H1 (cell line): ENCODE measurements at regions not wholly inside any gene's neighbourhood (a gene's known extent, or its start where the extent isn't known, plus 50 kb on each side); places are given as distances from the start of the nearest gene placed in this dataset.
A peak's percentile ranks its signal among the peaks of the same experiment; 100 is the strongest.

Experiments
- CTCF ChIA-PET: fragments of 300-600 bp; sonication (Branson Sonifier 250); formaldehyde crosslinking; loops from one replicate; lab custom pipeline; 2021; ENCODE audit not compliant: partially characterized antibody; lab: Charles Lee
- POLR2A ChIA-PET: fragments of 300-600 bp; sonication (Branson Sonifier 250); formaldehyde crosslinking; loops from one replicate; lab custom pipeline; 2021; ENCODE audit warnings: inconsistent platforms; ENCODE audit not compliant: partially characterized antibody; lab: Charles Lee
- DNase-seq, 2 experiments: peaks; one replicate each; pipeline versions ENCODE4 v3.0.0 to v3.0.0-alpha.2; 2010 to 2022; ENCODE audit warnings: low spot score in 2 of 2, low read depth in 1 of 2, mixed read lengths in 1 of 2
- FAIRE-seq: peaks from 2 replicates; lab custom pipeline; 2011; peaks lifted over from hg19 to GRCh38; lab: Jason Lieb, UNC
- H2AFZ ChIP-seq: 2 replicates; pipeline ENCODE4 v1.8.1; 2012; ENCODE audit warnings: low read length, inconsistent platforms
- H2AK5ac ChIP-seq: 2 replicates; pipeline ENCODE4 v1.6.1; 2013; ENCODE audit warnings: low read depth, low read length
- H2BK120ac ChIP-seq: replicated peaks from 2 replicates; pipeline ENCODE3; 2013; ENCODE audit warnings: low read depth, low read length, inconsistent platforms
- H2BK12ac ChIP-seq: 2 replicates; pipeline ENCODE4 v1.6.1; 2013; ENCODE audit warnings: low read depth, low read length
- H2BK15ac ChIP-seq: 2 replicates; pipeline ENCODE4 v1.6.1; 2013; ENCODE audit warnings: low read length
- H2BK20ac ChIP-seq: 2 replicates; pipeline ENCODE4 v1.6.1; 2013; ENCODE audit warnings: low read length
- H2BK5ac ChIP-seq: 2 replicates; pipeline ENCODE4 v1.6.1; 2013; ENCODE audit warnings: low read depth, low read length
- H3K14ac ChIP-seq: 2 replicates; pipeline ENCODE4 v1.6.1; 2013; ENCODE audit warnings: inconsistent platforms; ENCODE audit not compliant: insufficient read length
- H3K18ac ChIP-seq: 2 replicates; pipeline ENCODE4 v1.6.1; 2013; ENCODE audit warnings: low read length; ENCODE audit errors: extremely low read depth
- H3K23ac ChIP-seq: 2 replicates; pipeline ENCODE4 v1.6.1; 2013; ENCODE audit warnings: inconsistent platforms; ENCODE audit not compliant: insufficient read length
- H3K23me2 ChIP-seq: 2 replicates; pipeline ENCODE4 v1.6.1; 2013; ENCODE audit warnings: low read depth, low read length
- H3K27ac ChIP-seq: 2 replicates; pipeline ENCODE4 v1.6.1; 2011; ENCODE audit warnings: low read depth, low read length, inconsistent platforms
- H3K27me3 ChIP-seq, 4 experiments: replicated peaks in 1 of 4; 1 replicate in 1 of 4; 2 replicates in 3 of 4; pipeline versions ENCODE4 v1.6.1 to v1.8.1; 2011 to 2013; ENCODE audit warnings: low read length in 3 of 4, mild to moderate bottlenecking in 3 of 4, inconsistent platforms in 2 of 4, mixed read lengths in 2 of 4, moderate library complexity in 1 of 4; ENCODE audit not compliant: control insufficient read depth in 3 of 4, insufficient read depth in 3 of 4; ENCODE audit errors: extremely low read depth in 1 of 4
- H3K36me3 ChIP-seq, 4 experiments: 2 replicates each; pipeline versions ENCODE4 v1.6.1 to v1.8.1; 2011 to 2013; ENCODE audit warnings: mild to moderate bottlenecking in 4 of 4, low read length in 3 of 4, moderate library complexity in 2 of 4, control low read depth in 1 of 4, inconsistent platforms in 1 of 4; ENCODE audit not compliant: insufficient read depth in 4 of 4, control insufficient read depth in 2 of 4
- H3K4ac ChIP-seq: replicated peaks from 2 replicates; pipeline ENCODE3; 2013; ENCODE audit warnings: low read length, low read depth, mixed read lengths, inconsistent platforms; ENCODE audit not compliant: insufficient read length
- H3K4me1 ChIP-seq, 4 experiments: replicated peaks in 1 of 4; 1 replicate in 1 of 4; 2 replicates in 3 of 4; pipeline versions ENCODE4 v1.6.1 to v1.8.1; 2011 to 2013; ENCODE audit warnings: low read length in 3 of 4, inconsistent platforms in 2 of 4, mixed read lengths in 1 of 4; ENCODE audit not compliant: insufficient read depth in 4 of 4, control insufficient read depth in 3 of 4
- H3K4me2 ChIP-seq, 2 experiments: 2 replicates each; pipeline versions ENCODE4 v1.6.1 to v1.8.1; 2011 to 2013; ENCODE audit warnings: low read depth in 2 of 2, low read length in 2 of 2, control low read depth in 1 of 2, inconsistent platforms in 1 of 2, mild to moderate bottlenecking in 1 of 2; ENCODE audit not compliant: insufficient read depth in 1 of 2
- H3K4me3 ChIP-seq, 4 experiments: fragments of 200-600, 300-600 bp in 1 of 4; sonication (generic), shearing (Covaris generic), sonication (Bioruptor Twin) in 1 of 4; 2 replicates each; pipeline versions ENCODE4 v1.5.1 to v1.8.1; 2011 to 2016; ENCODE audit warnings: low read length in 4 of 4, low read depth in 3 of 4, control low read depth in 2 of 4, inconsistent platforms in 2 of 4, mild to moderate bottlenecking in 2 of 4, mixed read lengths in 1 of 4, moderate library complexity in 1 of 4; ENCODE audit not compliant: insufficient read depth in 2 of 4; ENCODE audit errors: extremely low read depth in 1 of 4
- H3K56ac ChIP-seq: replicated peaks from 2 replicates; pipeline ENCODE3; 2013; ENCODE audit warnings: low read depth, mild to moderate bottlenecking, mixed read lengths, low read length, inconsistent platforms; ENCODE audit not compliant: insufficient read length
- H3K79me1 ChIP-seq: 2 replicates; pipeline ENCODE4 v1.6.1; 2013; ENCODE audit warnings: low read depth, low read length, control low read depth
- H3K79me2 ChIP-seq, 2 experiments: 2 replicates each; pipeline versions ENCODE4 v1.6.1 to v1.8.1; 2012 to 2013; ENCODE audit warnings: low read length in 2 of 2, mild to moderate bottlenecking in 2 of 2, inconsistent platforms in 1 of 2; ENCODE audit not compliant: insufficient read depth in 2 of 2, control insufficient read depth in 1 of 2
- H3K9ac ChIP-seq, 4 experiments: replicated peaks in 1 of 4; 1 replicate in 1 of 4; 2 replicates in 3 of 4; pipeline versions ENCODE4 v1.6.1 to v1.8.1; 2011 to 2013; ENCODE audit warnings: low read depth in 3 of 4, low read length in 3 of 4, control low read depth in 2 of 4, mild to moderate bottlenecking in 2 of 4, moderate library complexity in 2 of 4, inconsistent platforms in 1 of 4; ENCODE audit errors: extremely low read depth in 1 of 4
- H3K9me3 ChIP-seq, 2 experiments: 2 replicates each; pipeline versions ENCODE4 v1.6.1 to v1.8.1; 2012 to 2013; ENCODE audit warnings: mild to moderate bottlenecking in 2 of 2, moderate library complexity in 2 of 2, control low read depth in 1 of 2, inconsistent platforms in 1 of 2, low read depth in 1 of 2, low read length in 1 of 2, mixed read lengths in 1 of 2; ENCODE audit not compliant: insufficient read depth in 2 of 2
- H4K20me1 ChIP-seq, 2 experiments: replicated peaks in 1 of 2; 2 replicates each; pipeline versions ENCODE3 to v1.8.1; 2011 to 2013; ENCODE audit warnings: inconsistent platforms in 2 of 2, low read length in 2 of 2, mild to moderate bottlenecking in 1 of 2; ENCODE audit not compliant: insufficient read depth in 2 of 2, control insufficient read depth in 1 of 2
- H4K5ac ChIP-seq: 2 replicates; pipeline ENCODE4 v1.6.1; 2013; ENCODE audit warnings: low read length, low read depth, mixed read lengths, inconsistent platforms; ENCODE audit not compliant: insufficient read length
- H4K8ac ChIP-seq: 2 replicates; pipeline ENCODE4 v1.8.0; 2013; ENCODE audit warnings: mild to moderate bottlenecking, moderate library complexity, low read length, inconsistent platforms; ENCODE audit not compliant: insufficient read depth; ENCODE audit errors: extremely low read depth
- H4K91ac ChIP-seq: replicated peaks from 2 replicates; pipeline ENCODE3; 2013; ENCODE audit warnings: low read length, mixed read lengths, inconsistent platforms; ENCODE audit not compliant: insufficient read length
- ASH2L ChIP-seq: fragments of 200-600, 300-600 bp; sonication (generic); IDR thresholded peaks from one replicate; pipeline ENCODE4 v1.7.1; 2017; ENCODE audit warnings: low read length
- CHD1 ChIP-seq: IDR thresholded peaks from 2 replicates; pipeline ENCODE4 v1.6.1; 2012; ENCODE audit warnings: low read depth, low read length, improper control_type of control experiment
- GTF2F1 ChIP-seq: IDR thresholded peaks from 2 replicates; pipeline ENCODE4 v1.6.1; 2012; ENCODE audit warnings: low read depth, low read length, improper control_type of control experiment, borderline replicate concordance
- JUN ChIP-seq: IDR thresholded peaks from 2 replicates; pipeline ENCODE4 v1.6.1; 2011; ENCODE audit warnings: low read depth, mild to moderate bottlenecking, improper control_type of control experiment, low read length
- KDM1A ChIP-seq: fragments of 200-600, 300-600 bp; sonication (generic); IDR thresholded peaks from 2 replicates; pipeline ENCODE4 v1.7.1; 2016; ENCODE audit warnings: mild to moderate bottlenecking, low read length, borderline replicate concordance
- PHF8 ChIP-seq: fragments of 200-600 bp; sonication (generic); conservative IDR thresholded peaks from 2 replicates; pipeline ENCODE4 v1.7.1; 2012; ENCODE audit warnings: low read depth, mild to moderate bottlenecking, inconsistent platforms, low read length, moderate library complexity
- RNF2 ChIP-seq: fragments of 200-900, 300-1000 bp; sonication (generic); IDR thresholded peaks from 2 replicates; pipeline ENCODE4 v1.7.1; 2016; ENCODE audit warnings: borderline replicate concordance, low read depth, mild to moderate bottlenecking, antibody characterized with exemption, low read length; ENCODE audit not compliant: poor library complexity, severe bottlenecking; ENCODE audit errors: missing control alignments
- SAP30 ChIP-seq: fragments of 300-600 bp; sonication (generic); IDR thresholded peaks from 2 replicates; pipeline ENCODE4 v1.7.1; 2012; ENCODE audit warnings: low read length, moderate library complexity, mild to moderate bottlenecking, inconsistent platforms; ENCODE audit not compliant: insufficient read depth, insufficient replicate concordance
- TCF12 ChIP-seq: IDR thresholded peaks from 2 replicates; pipeline ENCODE4 v1.6.1; 2011; ENCODE audit warnings: low read depth, mild to moderate bottlenecking, low read length
- ZNF274 ChIP-seq: IDR thresholded peaks from 2 replicates; pipeline ENCODE4 v1.7.0; 2012; ENCODE audit warnings: low read length, borderline replicate concordance; ENCODE audit errors: extremely low read depth
- WGBS, 2 experiments: shearing (Covaris generic) in 1 of 2; methylation state at CpG; one replicate each; pipeline versions ENCODE4 v1.1.6 to v1.1.7; 2013 to 2015; ENCODE audit warnings: low lambda C conversion rate in 2 of 2, mixed read lengths in 2 of 2, inconsistent platforms in 1 of 2, low coverage in 1 of 2, missing lambda C conversion rate in 1 of 2; ENCODE audit not compliant: insufficient replicate concordance in 2 of 2, insufficient coverage in 1 of 2, insufficient read length in 1 of 2; ENCODE audit errors: extremely low coverage in 1 of 2, missing lambda C conversion rate in 1 of 2; 5-methylcytosine and 5-hydroxymethylcytosine counted together

GRCh38 chr6:16844183-16844582, 82.9 kb upstream of the ATXN1 start (continued):
- no peak for TF ChIP-seq TCF12

- H3K56ac ChIP-seq, result no peak overlapping the region
- no peak overlapping the region for H2BK12ac ChIP-seq
- 90% methylated on average over 4 of the region's 4 CpGs; no CpG with 5 or more reads in 1 of the 2 experiments for WGBS, 2 experiments
- no peak overlapping the region for H3K9ac ChIP-seq
- H3K4me2 ChIP-seq, result no peak overlapping the region
- no peak overlapping the region for H4K8ac ChIP-seq
- no peaks in the 10 kb centered on the region; a peak in 1 of 7 replicates for H3K4me1 ChIP-seq
- H3K23ac ChIP-seq, result no peak overlapping the region
- peak overlapping the region; percentile 10; the same call in 1 of the 2 replicates for H2AFZ ChIP-seq
- no peak overlapping the region for H2AK5ac ChIP-seq
- no peaks in the 10 kb centered on the region for H3K27me3 ChIP-seq
- H3K18ac ChIP-seq, result no peak overlapping the region
- H2BK5ac ChIP-seq, result no peak overlapping the region
- no peak overlapping the region for H4K91ac ChIP-seq
- H3K4me3 ChIP-seq, result no peak overlapping the region
- H3K79me2 ChIP-seq, result no peaks in the 10 kb centered on the region
- ChIA-PET CTCF (no interaction called here), POLR2A (no interaction called here)
- no peaks in the 10 kb centered on the region; the same call in 1 of the 2 replicates for H3K79me1 ChIP-seq
- no peaks in the 10 kb centered on the region for H3K36me3 ChIP-seq
- FAIRE-seq (no peak), DNase-seq (no peak)
- no peak overlapping the region for H3K14ac ChIP-seq
- no peaks in the 10 kb centered on the region for H4K20me1 ChIP-seq
- TF ChIP-seq GTF2F1 (no peak), RNF2 (no peak), KDM1A (no peak), ASH2L (no peak), SAP30 (no peak), ZNF274 (no peak), PHF8 (no peak), JUN (no peak), CHD1 (no peak)
- no peak overlapping the region for H4K5ac ChIP-seq
- no peak overlapping the region for H2BK20ac ChIP-seq
- H2BK15ac ChIP-seq, result no peak overlapping the region
- H3K9me3 ChIP-seq, result no peaks in the 10 kb centered on the region
- no peak overlapping the region for H2BK120ac ChIP-seq
- H3K4ac ChIP-seq, result no peak overlapping the region
- H3K23me2 ChIP-seq, result no peaks in the 10 kb centered on the region
- no peak overlapping the region for H3K27ac ChIP-seq
These were observed 81.4 kb upstream of the ATXN1 start for GRCh38 chr6:16842676-16843075.
